ACC112 (cell line): ENCODE measurements at regions not wholly inside any gene's neighbourhood (a gene's known extent, or its start where the extent isn't known, plus 50 kb on each side); places are given as distances from the start of the nearest gene placed in this dataset.
"Not testable (repeated sequence)": the region's sequence is repeated elsewhere in the genome, so short reads cannot be mapped to it uniquely, and the experiment has no call there.

Source experiments
- H2AFZ ChIP-seq: fragments of 200-600 bp; sonication (generic); one replicate; pipeline ENCODE4 v1.6.0; 2017; ENCODE audit warnings: antibody characterized with exemption, low read length; ENCODE audit not compliant: unreplicated experiment
- H3K27ac ChIP-seq: fragments of 200-600 bp; sonication (generic); 2 replicates; pipeline ENCODE4 v1.5.1; 2014; ENCODE audit warnings: low read depth, mild to moderate bottlenecking, antibody characterized with exemption, low read length, moderate library complexity
- H3K27me3 ChIP-seq: fragments of 200-600 bp; sonication (generic); 2 replicates; pipeline ENCODE4 v1.6.1; 2014; ENCODE audit warnings: mild to moderate bottlenecking, antibody characterized with exemption, low read length, moderate library complexity, mixed read lengths; ENCODE audit not compliant: insufficient read depth
- H3K36me3 ChIP-seq: fragments of 200-600 bp; sonication (generic); 2 replicates; pipeline ENCODE4 v1.6.1; 2016; ENCODE audit warnings: mild to moderate bottlenecking, antibody characterized with exemption, low read length, moderate library complexity, mixed read lengths; ENCODE audit not compliant: insufficient read depth
- H3K4me1 ChIP-seq: fragments of 200-600 bp; sonication (generic); one replicate; pipeline ENCODE4 v1.6.1; 2016; ENCODE audit warnings: low read length, mixed read lengths; ENCODE audit not compliant: insufficient read depth, unreplicated experiment, control insufficient read depth
- H3K4me3 ChIP-seq: fragments of 200-600 bp; sonication (generic); 2 replicates; pipeline ENCODE4 v1.5.1; 2014; ENCODE audit warnings: mild to moderate bottlenecking, low read depth, low read length
- H3K79me2 ChIP-seq: fragments of 200-600 bp; sonication (generic); one replicate; pipeline ENCODE4 v1.6.0; 2016; ENCODE audit warnings: low read length; ENCODE audit not compliant: control insufficient read depth, unreplicated experiment, insufficient read depth

GRCh38 chr2:120509991-120510735 is 164.2 kb downstream of the INHBB start:
- Histone ChIP-seq H3K27me3 (no peaks in the 10 kb centered on the region; the same call in 1 of the 2 replicates), H3K4me3 (no peak overlapping the region), H3K36me3 (no peaks in the 10 kb centered on the region), H2AFZ (no peak overlapping the region), H3K27ac (no peak overlapping the region), H3K79me2 (no peaks in the 10 kb centered on the region), H3K4me1 (peaks cover 12% of the 10 kb centered on the region)

GRCh38 chr2:120510751-120511395 is 164.9 kb downstream of the INHBB start:
- Histone ChIP-seq H3K4me3 (no peak overlapping the region), H3K79me2 (no peaks in the 10 kb centered on the region), H3K4me1 (peaks cover 12% of the 10 kb centered on the region), H3K27me3 (no peaks in the 10 kb centered on the region; the same call in 1 of the 2 replicates), H2AFZ (no peak overlapping the region), H3K36me3 (no peaks in the 10 kb centered on the region), H3K27ac (no peak overlapping the region)

GRCh38 chr2:120511536-120511935 is 165.6 kb downstream of the INHBB start:
- Histone ChIP-seq H3K27ac (no peak overlapping the region), H3K4me3 (no peak overlapping the region), H3K4me1 (peaks cover 12% of the 10 kb centered on the region), H3K79me2 (no peaks in the 10 kb centered on the region), H3K36me3 (no peaks in the 10 kb centered on the region), H2AFZ (no peak overlapping the region), H3K27me3 (no peaks in the 10 kb centered on the region; the same call in 1 of the 2 replicates)

GRCh38 chr2:120511947-120512710 is 166.2 kb downstream of the INHBB start:
- H3K27ac ChIP-seq: no peak overlapping the region
- peaks cover 12% of the 10 kb centered on the region for H3K4me1 ChIP-seq
- H3K79me2 ChIP-seq: no peaks in the 10 kb centered on the region
- no peak overlapping the region for H2AFZ ChIP-seq
- H3K27me3 ChIP-seq: peaks cover 4% of the 10 kb centered on the region
- no peak overlapping the region for H3K4me3 ChIP-seq
- no peaks in the 10 kb centered on the region for H3K36me3 ChIP-seq

GRCh38 chr2:120513776-120514357 is 167.9 kb downstream of the INHBB start:
- Histone ChIP-seq H2AFZ (no peak overlapping the region), H3K36me3 (no peaks in the 10 kb centered on the region), H3K4me3 (no peak overlapping the region), H3K27me3 (peaks cover 11% of the 10 kb centered on the region), H3K27ac (no peak overlapping the region), H3K79me2 (no peaks in the 10 kb centered on the region), H3K4me1 (peaks cover 4% of the 10 kb centered on the region)

GRCh38 chr2:120514521-120514920 is 168.6 kb downstream of the INHBB start:
- Histone ChIP-seq H3K27me3 (peaks cover 13% of the 10 kb centered on the region), H3K79me2 (no peaks in the 10 kb centered on the region), H3K36me3 (no peaks in the 10 kb centered on the region), H3K4me3 (no peak overlapping the region), H2AFZ (no peak overlapping the region), H3K27ac (no peak overlapping the region), H3K4me1 (no peaks in the 10 kb centered on the region)

- H3K36me3 ChIP-seq, H3K27ac ChIP-seq, H3K4me1 ChIP-seq, H3K79me2 ChIP-seq, H3K4me3 ChIP-seq, H2AFZ ChIP-seq: not testable (repeated sequence)
- peaks cover 13% of the 10 kb centered on the region for H3K27me3 ChIP-seq
Measured at GRCh38 chr2:120515066-120515758, 169.3 kb downstream of the INHBB start.

- Histone ChIP-seq H3K79me2 (no peaks in the 10 kb centered on the region), H3K4me3 (no peak overlapping the region)
Measured at GRCh38 chr2:120515759-120516678, 170.1 kb downstream of the INHBB start.

GRCh38 chr2:120516679-120517314 is 170.9 kb downstream of the INHBB start:
- peaks cover 13% of the 10 kb centered on the region for H3K27me3 ChIP-seq

More at GRCh38 chr2:120515759-120516678, 170.1 kb downstream of the INHBB start:
- Histone ChIP-seq H3K4me1 (no peaks in the 10 kb centered on the region), H3K27ac (no peak overlapping the region), H2AFZ (no peak overlapping the region), H3K36me3 (no peaks in the 10 kb centered on the region), H3K27me3 (peaks cover 13% of the 10 kb centered on the region)

More at GRCh38 chr2:120516679-120517314, 170.9 kb downstream of the INHBB start:
- Histone ChIP-seq H2AFZ (no peak overlapping the region), H3K27ac (no peak overlapping the region), H3K4me3 (no peak overlapping the region), H3K36me3 (no peaks in the 10 kb centered on the region), H3K79me2 (no peaks in the 10 kb centered on the region), H3K4me1 (no peaks in the 10 kb centered on the region)
